ENCODE measurements at regions not wholly inside any gene's neighbourhood (a gene's known extent, or its start where the extent isn't known, plus 50 kb on each side); places are given as distances from the start of the nearest gene placed in this dataset.
"Not testable (repeated sequence)": the region's sequence is repeated elsewhere in the genome, so short reads cannot be mapped to it uniquely, and the experiment has no call there.

DNA sequence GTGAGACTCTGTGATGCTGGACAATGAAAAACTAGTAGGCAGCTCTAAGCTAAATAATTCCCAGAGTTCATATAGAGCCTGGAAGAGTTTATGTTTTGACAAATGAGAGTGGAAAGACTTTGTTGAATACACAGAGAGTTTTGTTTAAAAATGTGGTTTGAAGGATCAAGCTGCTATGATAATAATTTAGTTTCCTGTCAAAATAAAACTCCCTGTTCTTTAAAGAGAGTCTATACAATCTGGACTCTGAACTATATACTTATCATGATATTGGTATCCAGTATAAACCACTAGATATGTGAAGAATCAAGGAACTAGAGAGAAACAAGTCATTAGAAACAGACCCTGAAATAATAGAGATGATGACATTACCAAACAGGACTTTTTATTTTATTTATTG lies 158.6 kb downstream of the C4orf33 start:
- DNase-seq = no peak

DNA sequence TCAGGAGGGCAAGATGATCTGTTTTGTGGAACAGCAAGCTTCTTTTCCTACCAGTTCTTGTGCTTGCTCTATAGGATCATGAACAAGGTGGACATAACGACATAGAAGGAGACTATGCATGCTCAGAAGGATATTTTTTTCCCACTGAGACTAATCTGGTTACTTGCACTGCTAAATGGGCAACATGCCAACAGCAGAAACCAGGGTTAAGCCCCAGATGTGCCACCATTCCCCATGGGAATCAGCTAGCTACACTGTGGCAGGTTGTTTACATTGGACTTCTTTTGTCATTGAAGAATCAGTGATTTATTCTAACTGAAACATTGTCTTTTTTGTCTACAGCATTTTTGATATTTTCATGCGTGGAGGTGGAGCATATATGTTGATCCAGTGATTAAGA lies 165.6 kb downstream of the C4orf33 start:
- DNase-seq = no peak

DNA sequence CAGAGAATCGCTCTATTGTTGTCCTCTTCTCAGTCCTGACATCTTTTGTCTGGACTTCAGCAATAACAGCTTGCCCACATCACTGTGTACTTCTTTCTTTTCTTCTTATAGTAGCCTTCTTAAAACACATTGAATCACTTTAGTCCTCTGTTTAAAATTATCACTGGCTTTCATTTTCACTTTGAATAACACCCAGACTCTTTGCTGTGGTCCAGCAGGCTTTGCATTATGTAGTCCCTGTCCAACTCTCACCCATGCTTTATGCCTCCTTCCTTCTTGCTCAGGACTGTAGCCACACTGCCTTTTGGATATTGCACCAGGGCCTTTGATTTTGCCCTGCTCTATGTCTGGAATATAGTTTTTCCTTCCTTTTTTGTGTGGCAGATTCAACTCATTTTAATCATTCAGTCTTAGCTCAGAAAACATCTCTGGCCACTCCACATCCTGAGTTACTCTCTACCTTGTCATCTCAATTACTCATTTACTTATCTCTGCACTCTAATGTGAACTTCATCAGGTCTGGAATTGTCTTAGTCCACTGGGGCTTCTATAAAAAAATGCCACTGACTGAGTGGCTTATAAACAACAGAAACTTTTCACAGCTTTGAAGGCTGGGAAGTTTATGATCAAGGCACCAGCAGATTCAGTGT lies 168.2 kb downstream of the C4orf33 start:
- no peak for DNase-seq

DNA sequence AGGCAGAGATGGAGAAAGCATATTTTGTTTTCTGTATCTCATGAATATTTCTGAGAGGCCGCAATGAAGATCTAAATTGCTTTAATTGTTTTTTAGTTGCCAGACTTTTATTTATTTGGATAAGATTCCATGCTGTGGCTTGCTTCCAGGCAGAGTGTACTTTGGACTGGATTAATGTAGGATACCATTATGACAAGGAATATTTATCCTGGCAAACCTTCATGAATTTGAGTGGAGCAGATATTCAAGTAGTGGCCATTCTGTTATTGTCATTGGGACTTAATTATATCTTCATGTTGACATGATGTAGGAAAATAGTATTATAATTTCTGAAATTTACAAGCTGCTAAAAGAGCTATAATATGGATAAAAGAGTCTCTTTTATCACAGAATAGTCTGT lies 182.9 kb downstream of the C4orf33 start:
- no peak for DNase-seq

DNA sequence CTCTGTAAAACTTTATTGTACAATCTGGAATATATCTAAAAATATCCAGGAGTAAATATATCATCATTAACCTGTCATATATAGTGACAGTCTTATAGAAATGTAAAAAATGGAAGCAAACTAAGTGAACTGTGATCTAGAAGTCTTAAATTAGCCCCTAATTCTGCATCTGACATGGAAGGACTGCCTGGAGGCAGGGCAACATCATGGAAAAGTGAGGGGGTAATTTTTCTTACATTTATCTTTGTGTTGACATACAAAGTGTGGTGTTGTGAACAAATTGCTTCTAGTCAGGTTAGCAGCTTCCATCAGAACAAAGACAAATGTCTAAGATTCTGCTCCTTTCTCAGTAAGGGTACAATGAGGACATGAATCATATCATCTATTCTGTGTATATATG lies 186.3 kb downstream of the C4orf33 start:
- no peak for DNase-seq

- not testable (repeated sequence) for DNase-seq
Measured at GRCh38 chr4:129292194-129292593, 196.2 kb downstream of the C4orf33 start.

DNA sequence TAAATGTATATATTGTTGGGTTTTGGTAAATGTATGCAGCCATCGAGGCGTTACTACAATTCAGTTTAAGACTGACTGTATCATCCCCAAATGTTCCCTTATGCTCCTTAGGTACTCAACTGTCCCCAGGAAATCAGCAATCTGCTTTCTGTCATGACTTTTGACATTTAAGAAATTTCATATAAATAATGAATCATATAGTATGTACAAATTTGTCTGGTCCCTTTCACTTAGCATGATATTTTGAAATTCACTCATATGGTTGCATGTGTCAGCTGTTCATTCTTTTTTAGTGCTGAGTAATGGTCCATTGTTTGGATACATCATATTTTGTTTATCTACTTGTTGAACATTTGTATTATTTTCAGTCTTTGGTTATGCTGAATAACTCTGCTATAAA lies 218.8 kb downstream of the C4orf33 start:
- no peak for DNase-seq

GRCh38 chr4:129322920-129323319 lies 227.0 kb downstream of the C4orf33 start:
- no peak for DNase-seq

GRCh38 chr4:129323658-129324057 lies 227.7 kb downstream of the C4orf33 start:
- DNase-seq = peak; percentile 89

DNA sequence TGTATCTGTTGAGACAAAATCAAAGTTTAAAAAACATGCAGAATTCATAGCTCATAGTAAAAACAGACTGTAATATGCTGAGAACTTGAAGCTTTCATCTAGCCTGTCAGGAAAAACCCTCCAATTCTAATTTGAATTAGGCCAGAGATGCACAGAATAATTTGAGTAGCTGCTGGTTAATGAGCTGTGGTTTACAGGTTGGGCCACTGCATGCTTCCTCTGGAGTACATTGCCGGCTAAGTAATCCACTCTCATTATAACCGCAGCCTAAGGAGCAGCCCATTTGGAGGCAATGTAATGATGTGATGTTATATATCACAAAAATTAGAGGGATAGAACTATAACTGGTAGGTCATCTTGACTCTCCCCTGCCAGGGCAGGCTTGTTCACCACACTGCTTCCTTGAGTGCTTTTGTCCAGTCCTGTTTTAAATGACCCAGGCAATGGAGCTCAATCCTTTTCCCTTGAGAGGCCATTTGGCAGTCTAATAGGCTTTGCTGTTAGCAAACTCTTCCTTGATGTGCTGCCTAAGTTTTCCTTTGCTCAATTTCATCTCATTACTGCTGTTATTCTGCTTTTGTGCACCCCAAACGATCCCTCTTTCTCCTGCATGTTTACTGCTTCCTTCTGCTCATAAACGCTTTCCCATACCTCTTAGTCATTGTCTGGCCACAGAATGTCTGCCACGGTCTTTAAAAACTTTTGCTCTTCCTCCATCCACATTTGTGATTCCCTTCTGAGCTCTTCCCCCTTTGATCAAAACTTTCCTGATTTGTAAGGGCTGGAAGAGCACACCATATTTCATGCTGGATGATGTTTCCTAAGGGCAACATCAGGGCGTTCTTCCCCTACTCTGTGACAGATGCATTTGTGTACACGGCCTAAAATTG lies 230.9 kb downstream of the C4orf33 start:
- peak; percentile 62 for DNase-seq

DNA sequence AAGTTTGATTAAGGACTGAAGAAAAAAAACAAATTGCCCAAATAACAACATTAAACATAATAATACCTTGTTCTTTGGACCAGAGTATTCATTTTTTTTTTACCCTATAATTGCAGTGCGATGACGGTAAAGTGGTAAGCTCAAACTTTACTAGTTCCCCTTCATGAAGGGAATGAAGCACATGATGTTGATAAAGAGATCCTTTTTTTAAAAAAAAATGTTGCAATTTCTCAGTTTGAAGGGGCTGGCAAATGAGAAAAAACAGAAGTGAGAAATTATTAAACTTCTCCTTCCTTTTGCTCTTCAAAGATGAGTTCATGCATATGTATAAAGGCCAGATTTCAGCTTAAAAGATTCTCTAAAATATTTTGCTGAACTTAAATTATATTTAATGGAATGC lies 231.7 kb downstream of the C4orf33 start:
- no peak for DNase-seq

GRCh38 chr4:129328162-129328561 lies 232.2 kb downstream of the C4orf33 start:
- DNase-seq = no peak

DNA sequence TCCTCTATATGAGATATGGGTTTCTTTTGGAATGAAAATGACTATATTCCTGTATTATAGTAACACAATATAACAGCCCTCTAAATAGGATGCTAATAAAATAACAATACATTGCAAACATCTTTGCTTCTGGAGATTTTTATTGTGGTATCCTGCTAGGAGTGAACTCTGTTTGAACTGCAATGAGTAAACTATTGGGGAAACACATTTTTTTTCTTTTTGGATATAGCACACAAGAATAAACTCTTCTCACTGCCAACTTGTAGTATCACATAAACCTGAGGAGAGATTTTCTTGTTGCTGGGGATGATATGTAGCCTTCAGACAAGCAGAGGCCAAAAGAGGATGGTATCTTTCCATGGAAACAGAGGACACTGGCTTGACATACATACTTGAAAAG lies 238.2 kb downstream of the C4orf33 start:
- no peak for DNase-seq

DNA sequence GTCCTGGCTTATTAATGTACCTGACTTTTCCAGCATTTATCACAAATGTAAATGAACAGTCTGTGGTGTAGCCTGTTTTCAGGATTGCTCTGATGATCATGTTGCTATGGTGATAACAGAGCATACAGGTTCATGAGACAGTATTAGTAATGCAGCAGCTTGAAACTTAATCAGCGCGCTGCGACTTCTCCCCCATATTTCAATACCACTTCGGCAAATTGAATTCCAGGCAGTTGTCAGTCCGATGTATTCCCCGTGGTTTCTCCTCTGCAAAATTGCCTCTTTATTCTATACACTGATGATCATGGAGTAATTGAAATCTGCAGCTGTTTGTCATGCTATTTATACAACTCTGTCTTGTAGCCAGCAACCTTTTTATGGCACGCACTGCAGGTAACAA lies 239.3 kb downstream of the C4orf33 start:
- DNase-seq = no peak

GRCh38 chr4:129335818-129336217 lies 239.9 kb downstream of the C4orf33 start:
- no peak for DNase-seq

- no peak for DNase-seq
Measured at GRCh38 chr4:129336457-129337227, 240.7 kb downstream of the C4orf33 start.

DNA sequence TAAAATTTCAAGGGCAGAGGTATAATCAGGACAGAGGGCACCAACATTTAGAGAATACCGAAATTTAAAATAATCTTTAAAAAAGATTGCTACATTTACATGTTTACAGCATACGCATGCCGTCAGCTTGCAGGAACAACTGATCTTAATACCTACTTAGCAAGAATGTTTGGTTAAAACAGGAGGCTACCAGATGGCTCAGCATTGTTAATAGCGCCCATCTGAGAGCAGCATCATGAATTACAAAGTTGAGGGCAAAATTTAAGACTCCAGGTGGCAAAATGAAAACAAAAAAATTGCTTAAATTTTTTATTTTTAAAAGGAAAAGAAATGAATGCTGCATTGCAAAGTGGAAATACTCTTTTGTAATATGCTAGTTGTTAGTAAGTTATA lies 241.3 kb downstream of the C4orf33 start:
- DNase-seq = no peak

GRCh38 chr4:129342819-129343408 lies 247.0 kb downstream of the C4orf33 start:
- DNase-seq = no peak

GRCh38 chr4:129344058-129344457 lies 248.1 kb downstream of the C4orf33 start:
- DNase-seq = no peak

DNA sequence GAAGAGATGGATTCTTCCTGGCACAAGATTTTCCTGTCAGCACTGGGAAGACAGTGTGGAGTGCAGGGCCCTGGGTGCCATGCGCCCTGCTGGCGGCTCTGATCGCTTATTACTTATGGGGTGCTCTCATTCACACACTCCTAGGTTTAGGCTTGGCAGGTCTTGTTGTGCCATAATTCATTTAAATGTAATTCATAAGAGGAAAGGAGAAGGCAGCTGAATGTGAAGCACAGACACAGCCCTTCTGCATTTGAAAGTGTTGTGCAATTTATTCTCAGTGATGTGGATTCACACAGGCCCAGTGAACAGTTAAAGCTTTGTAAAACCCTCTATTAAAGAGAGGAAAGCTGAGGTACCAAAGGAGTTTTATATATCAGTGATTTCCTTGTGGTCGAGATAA lies 249.7 kb downstream of the C4orf33 start:
- no peak for DNase-seq

- no peak for DNase-seq
Measured at GRCh38 chr4:129346036-129346435, 250.1 kb downstream of the C4orf33 start.

DNA sequence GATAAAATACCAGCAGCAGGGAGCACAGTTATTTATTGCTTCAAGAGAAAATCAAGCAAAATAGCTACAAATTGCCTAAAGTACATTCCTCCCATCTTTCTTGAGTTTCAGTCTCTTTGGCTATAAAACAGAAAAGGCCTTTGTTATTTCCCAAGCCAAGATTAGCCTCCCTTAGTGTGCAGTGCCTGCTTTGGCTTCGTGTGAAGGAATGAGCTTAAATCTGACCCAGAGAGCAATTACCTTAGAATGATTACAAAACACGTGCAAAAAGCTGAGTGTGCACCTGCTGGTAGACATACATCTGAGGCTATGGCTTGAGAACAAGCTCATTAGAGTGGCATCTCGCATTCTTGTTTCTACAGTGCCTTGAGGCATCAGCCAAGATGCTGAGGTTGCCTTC lies 250.8 kb downstream of the C4orf33 start:
- DNase-seq = no peak
